GM19238 (cell line): ENCODE measurements at regions not wholly inside any gene's neighbourhood (a gene's known extent, or its start where the extent isn't known, plus 50 kb on each side); places are given as distances from the start of the nearest gene placed in this dataset.
"Not testable (repeated sequence)": the region's sequence is repeated elsewhere in the genome, so short reads cannot be mapped to it uniquely, and the experiment has no call there.

ENCODE experiments used
- DNase-seq: peaks from one replicate; pipeline ENCODE4 v3.0.0; 2011; ENCODE audit warnings: low spot score; ENCODE audit not compliant: insufficient read length

GRCh38 chr12:13564266-13564810 lies 367.8 kb downstream of the EMP1 start:
- no peak for DNase-seq

- DNase-seq = no peak
These were observed 367.2 kb downstream of the EMP1 start for GRCh38 chr12:13563743-13564125.

GRCh38 chr12:13562915-13563742 lies 366.6 kb downstream of the EMP1 start:
- no peak for DNase-seq

- DNase-seq = no peak
These were observed 365.4 kb downstream of the EMP1 start for GRCh38 chr12:13561923-13562322.

GRCh38 chr12:13559318-13559978 lies 362.9 kb downstream of the EMP1 start:
- DNase-seq = no peak

GRCh38 chr12:13552830-13553229 lies 356.3 kb downstream of the EMP1 start:
- DNase-seq = no peak

- DNase-seq = no peak
These were observed 350.8 kb downstream of the EMP1 start for GRCh38 chr12:13547283-13547682.

GRCh38 chr12:13546231-13546630 lies 349.7 kb downstream of the EMP1 start:
- DNase-seq = no peak

GRCh38 chr12:13539051-13539450 lies 342.5 kb downstream of the EMP1 start:
- no peak for DNase-seq

GRCh38 chr12:13538136-13538535 lies 341.6 kb downstream of the EMP1 start:
- no peak for DNase-seq

GRCh38 chr12:13537623-13538022 lies 341.1 kb downstream of the EMP1 start:
- peak; percentile 5 for DNase-seq

GRCh38 chr12:13536219-13536910 lies 339.8 kb downstream of the EMP1 start:
- peak; percentile 39 for DNase-seq

GRCh38 chr12:13534645-13535398 lies 338.3 kb downstream of the EMP1 start:
- peak; percentile 7 for DNase-seq

- no peak for DNase-seq
These were observed 337.7 kb downstream of the EMP1 start for GRCh38 chr12:13534242-13534641.

- no peak for DNase-seq
These were observed 334.4 kb downstream of the EMP1 start for GRCh38 chr12:13530966-13531365.

- not testable (repeated sequence) for DNase-seq
These were observed 329.8 kb downstream of the EMP1 start for GRCh38 chr12:13526185-13526921.

GRCh38 chr12:13523536-13524307 lies 327.2 kb downstream of the EMP1 start:
- no peak for DNase-seq

- DNase-seq = not testable (repeated sequence)
These were observed 321.5 kb downstream of the EMP1 start for GRCh38 chr12:13518034-13518433.

- no peak for DNase-seq
These were observed 313.2 kb downstream of the EMP1 start for GRCh38 chr12:13509740-13510139.

- DNase-seq = no peak
These were observed 309.1 kb downstream of the EMP1 start for GRCh38 chr12:13505636-13506035.
